ENCODE measurements at regions not wholly inside any gene's neighbourhood (a gene's known extent, or its start where the extent isn't known, plus 50 kb on each side); places are given as distances from the start of the nearest gene placed in this dataset.
"Not testable (repeated sequence)": the region's sequence is repeated elsewhere in the genome, so short reads cannot be mapped to it uniquely, and the experiment has no call there.

- Histone ChIP-seq H3K9me3 (no peaks in the 10 kb centered on the region), H3K4me1 (no peaks in the 10 kb centered on the region), H3K36me3 (replicated peaks in 1 of 2; ENCODE audit: insufficient read depth in 1 of 2, low read depth in 2 of 2) (no peaks in the 10 kb centered on the region), H3K27me3 (no peaks in the 10 kb centered on the region), H3K27ac (no peak overlapping the region), H3K4me3 (no peak overlapping the region)
- DNase-seq, result no peak
- intact Hi-C loops (cut with DNase I), result no loop called here
- TF ChIP-seq CTCF (IDR thresholded peaks at IDR 0.05), result no peak
- no peak for TF ChIP-seq POLR2A (IDR thresholded peaks at IDR 0.05)
- ATAC-seq, result no peak
- 80% methylated on average over 3 of the region's 3 CpGs for WGBS, 2 donors
Measured at GRCh38 chrX:3504916-3505315, 158.5 kb upstream of the MXRA5 start.

GRCh38 chrX:3501833-3502535 lies 155.5 kb upstream of the MXRA5 start:
- 86 to 88% methylated on average over 16 to 19 of the region's 21 CpGs for WGBS, 2 donors
- no peaks in the 10 kb centered on the region for H3K27me3 ChIP-seq
- no peaks in the 10 kb centered on the region for H3K36me3 ChIP-seq (replicated peaks in 1 of 2; ENCODE audit: insufficient read depth in 1 of 2, low read depth in 2 of 2)
- no peak overlapping the region for H3K4me3 ChIP-seq
- intact Hi-C loops (cut with DNase I), result no loop called here
- DNase-seq (no peak), ATAC-seq (no peak)
- no peak for TF ChIP-seq CTCF (IDR thresholded peaks at IDR 0.05)
- no peak for TF ChIP-seq POLR2A (IDR thresholded peaks at IDR 0.05)
- no peaks in the 10 kb centered on the region for H3K4me1 ChIP-seq
- H3K9me3 ChIP-seq, result no peaks in the 10 kb centered on the region
- no peak overlapping the region for H3K27ac ChIP-seq

GRCh38 chrX:3495836-3496769 lies 149.7 kb upstream of the MXRA5 start:
- H3K27ac ChIP-seq, result peak overlapping the region in 1 of 4 donors; percentile 57
- H3K27me3 ChIP-seq; intact Hi-C loops (cut with DNase I); H3K4me1 ChIP-seq; H3K36me3 ChIP-seq (replicated peaks in 1 of 2; ENCODE audit: insufficient read depth in 1 of 2, low read depth in 2 of 2); H3K9me3 ChIP-seq; H3K4me3 ChIP-seq: not testable (repeated sequence)
- ATAC-seq, result peak; percentile 68
- WGBS, 2 donors, result 18 to 23% methylated on average over 10 to 11 of the region's 12 CpGs
- DNase-seq, result peak in 2 of 4 donors; percentile 16 to 24

GRCh38 chrX:3493605-3494004 lies 147.2 kb upstream of the MXRA5 start:
- no peak for ATAC-seq
- intact Hi-C loops (cut with DNase I), result no loop called here
- TF ChIP-seq CTCF (IDR thresholded peaks at IDR 0.05) (no peak), POLR2A (IDR thresholded peaks at IDR 0.05) (no peak)
- DNase-seq, result no peak
- Histone ChIP-seq H3K27me3 (no peaks in the 10 kb centered on the region), H3K9me3 (no peaks in the 10 kb centered on the region), H3K36me3 (replicated peaks in 1 of 2; ENCODE audit: insufficient read depth in 1 of 2, low read depth in 2 of 2) (no peaks in the 10 kb centered on the region), H3K4me1 (no peaks in the 10 kb centered on the region), H3K4me3 (no peak overlapping the region), H3K27ac (no peak overlapping the region)

- H3K36me3 ChIP-seq (replicated peaks in 1 of 2; ENCODE audit: insufficient read depth in 1 of 2, low read depth in 2 of 2), result no peaks in the 10 kb centered on the region
- WGBS, 2 donors, result 70 to 78% methylated on average over 5 to 7 of the region's 8 CpGs
- no peaks in the 10 kb centered on the region for H3K9me3 ChIP-seq
- no peak for ATAC-seq
- H3K27ac ChIP-seq, result no peak overlapping the region
- H3K4me3 ChIP-seq, result no peak overlapping the region
- TF ChIP-seq POLR2A (IDR thresholded peaks at IDR 0.05), result no peak
- intact Hi-C loops (cut with DNase I), result no loop called here
- H3K27me3 ChIP-seq, result no peaks in the 10 kb centered on the region
- DNase-seq, result no peak
- H3K4me1 ChIP-seq, result no peaks in the 10 kb centered on the region
Measured at GRCh38 chrX:3485727-3486126, 139.3 kb upstream of the MXRA5 start.

Measured in body of pancreas (tissue), 4 donors.